A673 (cell line): ENCODE measurements at regions not wholly inside any gene's neighbourhood (a gene's known extent, or its start where the extent isn't known, plus 50 kb on each side); places are given as distances from the start of the nearest gene placed in this dataset.

Experiments used
- EZH2 ChIP-seq: fragments of 200-600 bp; sonication (generic); IDR thresholded peaks from 2 replicates; pipeline ENCODE4 v1.6.1; 2017; ENCODE audit warnings: borderline replicate concordance, low read depth, mild to moderate bottlenecking, mixed read lengths, antibody characterized with exemption, low read length; ENCODE audit not compliant: poor library complexity, severe bottlenecking
- TF ChIP-seq, protein P1 (sequence below): fragments of 300-800, 200-600 bp; sonication (generic); conservative IDR thresholded peaks from 2 replicates; pipeline ENCODE4 v1.5.1; 2017; ENCODE audit warnings: low read depth, mild to moderate bottlenecking, antibody characterized with exemption, low read length, moderate library complexity, mixed read lengths

DNA sequence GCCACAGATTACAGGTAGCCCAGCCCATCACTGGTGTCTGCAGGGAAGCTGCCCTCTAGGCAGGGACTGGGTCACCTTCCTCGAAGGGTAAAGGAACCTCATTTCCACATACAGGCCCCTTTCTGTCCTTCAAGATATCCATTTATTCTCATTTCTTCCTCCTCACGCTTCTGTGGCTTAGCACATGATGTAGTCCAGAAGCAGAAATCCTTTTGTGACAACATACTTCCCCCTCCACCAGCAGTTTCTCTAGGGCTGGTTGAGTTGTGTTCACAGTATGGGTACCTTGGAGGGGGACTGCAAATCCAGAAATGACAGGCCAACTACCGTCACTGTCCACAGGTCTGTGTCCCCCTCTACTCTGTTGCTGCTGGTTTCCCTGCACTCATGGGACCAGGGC is 364.9 kb downstream of the ANAPC1 start:
- TF ChIP-seq, protein P1, sequence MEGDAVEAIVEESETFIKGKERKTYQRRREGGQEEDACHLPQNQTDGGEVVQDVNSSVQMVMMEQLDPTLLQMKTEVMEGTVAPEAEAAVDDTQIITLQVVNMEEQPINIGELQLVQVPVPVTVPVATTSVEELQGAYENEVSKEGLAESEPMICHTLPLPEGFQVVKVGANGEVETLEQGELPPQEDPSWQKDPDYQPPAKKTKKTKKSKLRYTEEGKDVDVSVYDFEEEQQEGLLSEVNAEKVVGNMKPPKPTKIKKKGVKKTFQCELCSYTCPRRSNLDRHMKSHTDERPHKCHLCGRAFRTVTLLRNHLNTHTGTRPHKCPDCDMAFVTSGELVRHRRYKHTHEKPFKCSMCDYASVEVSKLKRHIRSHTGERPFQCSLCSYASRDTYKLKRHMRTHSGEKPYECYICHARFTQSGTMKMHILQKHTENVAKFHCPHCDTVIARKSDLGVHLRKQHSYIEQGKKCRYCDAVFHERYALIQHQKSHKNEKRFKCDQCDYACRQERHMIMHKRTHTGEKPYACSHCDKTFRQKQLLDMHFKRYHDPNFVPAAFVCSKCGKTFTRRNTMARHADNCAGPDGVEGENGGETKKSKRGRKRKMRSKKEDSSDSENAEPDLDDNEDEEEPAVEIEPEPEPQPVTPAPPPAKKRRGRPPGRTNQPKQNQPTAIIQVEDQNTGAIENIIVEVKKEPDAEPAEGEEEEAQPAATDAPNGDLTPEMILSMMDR: no peak
- no peak for TF ChIP-seq EZH2
